HEK293 (cell line): ENCODE measurements at regions not wholly inside any gene's neighbourhood (a gene's known extent, or its start where the extent isn't known, plus 50 kb on each side); places are given as distances from the start of the nearest gene placed in this dataset.
A peak's percentile ranks its signal among the peaks of the same experiment; 100 is the strongest.

Source experiments
- CTCF ChIA-PET: fragments of 350-600 bp; formaldehyde crosslinking; extraction: SDS; loops from one replicate; lab custom pipeline; 2021; ENCODE audit warnings: antibody characterized with exemption; lab: Yijun Ruan, JAX
- POLR2A ChIA-PET: fragments of 300-600 bp; formaldehyde crosslinking; extraction: SDS; loops from one replicate; lab custom pipeline; 2020; ENCODE audit warnings: antibody characterized with exemption, inconsistent platforms; lab: Yijun Ruan, JAX
- H3K27ac ChIP-seq: fragments of 200-500 bp; sonication (Bioruptor generic); 2 replicates; pipeline ENCODE4 v1.5.1; 2014; ENCODE audit warnings: low read depth, low read length, control low read depth, inconsistent platforms; ENCODE audit errors: extremely low read depth
- H3K36me3 ChIP-seq, 2 experiments: fragments of 200-500 bp in 1 of 2; sonication (Bioruptor generic) in 1 of 2; 1 replicate in 1 of 2; 2 replicates in 1 of 2; pipeline ENCODE4 v1.5.1; 2014 to 2017; ENCODE audit warnings: inconsistent platforms in 2 of 2, low read length in 2 of 2; ENCODE audit not compliant: control insufficient read depth in 2 of 2, insufficient read depth in 1 of 2
- H3K4me1 ChIP-seq: fragments of 200-500 bp; sonication (Bioruptor generic); 2 replicates; pipeline ENCODE4 v1.5.1; 2014; ENCODE audit warnings: mild to moderate bottlenecking, low read length, inconsistent platforms; ENCODE audit not compliant: control insufficient read depth, insufficient read depth
- H3K4me3 ChIP-seq: 2 replicates; pipeline ENCODE4 v1.5.1; 2011; ENCODE audit warnings: low read depth, mild to moderate bottlenecking, control low read depth, low read length, moderate library complexity
- H3K9me3 ChIP-seq: fragments of 200-500 bp; sonication (Bioruptor generic); 2 replicates; pipeline ENCODE4 v1.5.1; 2014; ENCODE audit warnings: low read depth, low read length, inconsistent platforms; ENCODE audit not compliant: control insufficient read depth, insufficient read depth
- GLI4 ChIP-seq: fragments of 450-650 bp; formaldehyde crosslinking; IDR thresholded peaks from 2 replicates; pipeline ENCODE4 v1.5.1; 2016; ENCODE audit warnings: missing biosample characterization, missing genetic modification characterization
- HOXA7 ChIP-seq: sonication (generic); formaldehyde crosslinking; IDR thresholded peaks from 2 replicates; pipeline ENCODE4 v1.8.1; 2022; ENCODE audit warnings: missing genetic modification reagents, borderline replicate concordance
- KLF1 ChIP-seq: fragments of 450-650 bp; formaldehyde crosslinking; IDR thresholded peaks from 2 replicates; pipeline ENCODE4 v1.5.1; 2016; ENCODE audit warnings: missing biosample characterization, missing genetic modification characterization
- MEIS1 ChIP-seq: sonication (generic); formaldehyde crosslinking; IDR thresholded peaks from 2 replicates; pipeline ENCODE4 v1.8.1; 2022; ENCODE audit warnings: missing genetic modification reagents, mild to moderate bottlenecking, borderline replicate concordance
- RBAK ChIP-seq: fragments of 450-650 bp; formaldehyde crosslinking; IDR thresholded peaks from 2 replicates; pipeline ENCODE4 v1.5.1; 2016; ENCODE audit warnings: missing biosample characterization, missing genetic modification characterization
- SCRT1 ChIP-seq: fragments of 450-650 bp; formaldehyde crosslinking; IDR thresholded peaks from 2 replicates; pipeline ENCODE4 v1.5.1; 2016; ENCODE audit warnings: missing biosample characterization, missing genetic modification characterization, borderline replicate concordance
- WT1 ChIP-seq: fragments of 450-650 bp; formaldehyde crosslinking; IDR thresholded peaks from 2 replicates; pipeline ENCODE4 v1.5.1; 2016; ENCODE audit warnings: missing biosample characterization, missing genetic modification characterization
- ZFHX2 ChIP-seq: fragments of 450-650 bp; formaldehyde crosslinking; conservative IDR thresholded peaks from 2 replicates; pipeline ENCODE4 v1.5.1; 2016; ENCODE audit warnings: missing biosample characterization, missing genetic modification characterization
- ZNF155 ChIP-seq: fragments of 450-650 bp; formaldehyde crosslinking; IDR thresholded peaks from 2 replicates; pipeline ENCODE4 v1.5.1; 2016; ENCODE audit warnings: missing biosample characterization, missing genetic modification characterization
- ZNF202 ChIP-seq: fragments of 450-650 bp; formaldehyde crosslinking; IDR thresholded peaks from 2 replicates; pipeline ENCODE4 v1.5.1; 2016; ENCODE audit warnings: missing biosample characterization, missing genetic modification characterization, borderline replicate concordance
- ZNF211 ChIP-seq: fragments of 450-650 bp; formaldehyde crosslinking; IDR thresholded peaks from 2 replicates; pipeline ENCODE4 v1.5.1; 2016; ENCODE audit warnings: low read depth, missing biosample characterization, missing genetic modification characterization
- ZNF341 ChIP-seq: fragments of 450-650 bp; formaldehyde crosslinking; IDR thresholded peaks from 2 replicates; pipeline ENCODE4; 2016; ENCODE audit warnings: low read depth, missing biosample characterization, missing genetic modification characterization
- ZNF394 ChIP-seq: fragments of 450-650 bp; formaldehyde crosslinking; IDR thresholded peaks from 2 replicates; pipeline ENCODE4 v1.5.1; 2016; ENCODE audit warnings: missing biosample characterization, missing genetic modification characterization, mild to moderate bottlenecking, moderate library complexity, borderline replicate concordance
- ZNF530 ChIP-seq: fragments of 450-650 bp; formaldehyde crosslinking; IDR thresholded peaks from 2 replicates; pipeline ENCODE4 v1.5.1; 2016; ENCODE audit warnings: low read depth, missing biosample characterization, missing genetic modification characterization
- ZNF544 ChIP-seq: fragments of 450-650 bp; formaldehyde crosslinking; IDR thresholded peaks from 2 replicates; pipeline ENCODE4 v1.5.0; 2017; ENCODE audit warnings: missing biosample characterization, missing genetic modification characterization
- ZNF654 ChIP-seq: fragments of 450-650 bp; formaldehyde crosslinking; IDR thresholded peaks from 2 replicates; pipeline ENCODE4 v1.5.1; 2016; ENCODE audit warnings: low read depth, missing biosample characterization, missing genetic modification characterization
- ZNF664 ChIP-seq: fragments of 450-650 bp; formaldehyde crosslinking; IDR thresholded peaks from 2 replicates; pipeline ENCODE4 v1.5.1; 2016; ENCODE audit warnings: missing biosample characterization, missing genetic modification characterization
- ZNF670 ChIP-seq: fragments of 450-650 bp; formaldehyde crosslinking; IDR thresholded peaks from 2 replicates; pipeline ENCODE4 v1.5.1; 2016; ENCODE audit warnings: missing biosample characterization, missing genetic modification characterization, low read depth
- ZNF768 ChIP-seq: fragments of 450-650 bp; formaldehyde crosslinking; IDR thresholded peaks from 2 replicates; pipeline ENCODE4 v1.5.1; 2018; ENCODE audit warnings: missing biosample characterization, mild to moderate bottlenecking, missing genetic modification characterization
- ZNF785 ChIP-seq: fragments of 450-650 bp; formaldehyde crosslinking; IDR thresholded peaks from 2 replicates; pipeline ENCODE4 v1.5.1; 2016; ENCODE audit warnings: missing biosample characterization, missing genetic modification characterization
- ZNF837 ChIP-seq: fragments of 450-650 bp; formaldehyde crosslinking; IDR thresholded peaks from 2 replicates; pipeline ENCODE4 v1.5.1; 2016; ENCODE audit warnings: missing biosample characterization, missing genetic modification characterization
- TF ChIP-seq, protein P1 (sequence below): fragments of 450-650 bp; formaldehyde crosslinking; IDR thresholded peaks from 2 replicates; pipeline ENCODE4 v1.5.1; 2016; ENCODE audit warnings: missing biosample characterization, missing genetic modification characterization
- TF ChIP-seq, protein P2 (sequence below): fragments of 450-650 bp; formaldehyde crosslinking; IDR thresholded peaks from 2 replicates; pipeline ENCODE4 v1.5.1; 2017; ENCODE audit warnings: missing biosample characterization, missing genetic modification characterization
- TF ChIP-seq, protein P3 (sequence below): fragments of 450-650 bp; formaldehyde crosslinking; IDR thresholded peaks from 2 replicates; pipeline ENCODE4 v1.5.1; 2017; ENCODE audit warnings: missing biosample characterization, missing genetic modification characterization
- TF ChIP-seq, protein P4 (sequence below): fragments of 450-650 bp; formaldehyde crosslinking; conservative IDR thresholded peaks from 2 replicates; pipeline ENCODE4 v1.5.1; 2016; ENCODE audit warnings: low read depth, missing biosample characterization, missing genetic modification characterization
- TF ChIP-seq, protein P5 (sequence below): fragments of 450-650 bp; formaldehyde crosslinking; IDR thresholded peaks from 2 replicates; pipeline ENCODE4 v1.5.1; 2016; ENCODE audit warnings: missing biosample characterization, missing genetic modification characterization

DNA sequence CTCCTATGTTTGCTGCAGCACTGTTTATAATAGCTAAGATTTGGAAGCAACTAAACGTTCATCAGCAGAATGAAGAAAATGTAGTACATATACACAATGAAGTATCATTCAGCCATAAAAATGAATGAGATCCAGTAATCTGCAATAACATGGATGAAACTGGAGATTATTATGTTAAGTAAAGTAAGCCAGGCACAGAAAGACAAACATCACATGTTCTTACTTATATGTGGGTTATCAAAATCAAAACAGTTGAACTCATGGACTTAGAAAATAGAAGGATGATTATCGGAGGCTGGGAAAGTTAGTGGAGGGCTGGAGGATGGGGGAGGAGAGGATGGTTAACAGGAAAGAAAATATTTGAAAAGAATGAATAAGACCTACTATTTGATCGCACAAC, 1017.6 kb downstream of the KCNT2 start:
- H3K9me3 ChIP-seq: no peaks in the 10 kb centered on the region
- ChIA-PET POLR2A (no interaction called here), CTCF (no interaction called here)
- H3K27ac ChIP-seq: peak overlapping the region; percentile 20
- no peaks in the 10 kb centered on the region for H3K36me3 ChIP-seq
- no peak overlapping the region for H3K4me3 ChIP-seq
- H3K4me1 ChIP-seq: peaks cover 19% of the 10 kb centered on the region
- TF ChIP-seq WT1 (peak; percentile 94), RBAK (tag by site-specific recombination) (no peak), ZNF837 (tag by site-specific recombination) (no peak), ZNF544 (tag by site-specific recombination) (no peak), ZNF211 (no peak), SCRT1 (tag by site-specific recombination) (peak; percentile 33; the same call in 1 of the 2 replicates), ZNF664 (tag by site-specific recombination) (no peak), ZNF654 (tag by site-specific recombination) (peak; percentile 10; the same call in 1 of the 2 replicates), ZNF768 (no peak), ZNF155 (tag by site-specific recombination) (no peak), HOXA7 (CRISPR knock-in tag) (no peak), ZNF394 (tag by site-specific recombination) (no peak), ZNF202 (tag by site-specific recombination) (no peak), GLI4 (tag by site-specific recombination) (no peak), ZNF785 (tag by site-specific recombination) (no peak), ZNF530 (no peak), ZFHX2 (tag by site-specific recombination) (no peak), KLF1 (no peak; the same call in 1 of the 2 replicates), ZNF341 (no peak), MEIS1 (CRISPR knock-in tag) (no peak), ZNF670 (tag by site-specific recombination) (no peak)
- TF ChIP-seq, protein P1, sequence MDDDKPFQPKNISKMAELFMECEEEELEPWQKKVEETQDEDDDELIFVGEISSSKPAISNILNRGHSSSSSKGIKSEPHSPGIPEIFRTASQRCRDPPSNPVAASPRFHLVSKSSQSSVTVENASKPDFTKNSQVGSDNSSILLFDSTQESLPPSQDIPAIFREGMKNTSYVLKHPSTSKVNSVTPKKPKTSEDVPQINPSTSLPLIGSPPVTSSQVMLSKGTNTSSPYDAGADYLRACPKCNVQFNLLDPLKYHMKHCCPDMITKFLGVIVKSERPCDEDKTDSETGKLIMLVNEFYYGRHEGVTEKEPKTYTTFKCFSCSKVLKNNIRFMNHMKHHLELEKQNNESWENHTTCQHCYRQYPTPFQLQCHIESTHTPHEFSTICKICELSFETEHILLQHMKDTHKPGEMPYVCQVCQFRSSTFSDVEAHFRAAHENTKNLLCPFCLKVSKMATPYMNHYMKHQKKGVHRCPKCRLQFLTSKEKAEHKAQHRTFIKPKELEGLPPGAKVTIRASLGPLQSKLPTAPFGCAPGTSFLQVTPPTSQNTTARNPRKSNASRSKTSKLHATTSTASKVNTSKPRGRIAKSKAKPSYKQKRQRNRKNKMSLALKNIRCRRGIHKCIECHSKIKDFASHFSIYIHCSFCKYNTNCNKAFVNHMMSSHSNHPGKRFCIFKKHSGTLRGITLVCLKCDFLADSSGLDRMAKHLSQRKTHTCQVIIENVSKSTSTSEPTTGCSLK (tag by site-specific recombination): no peak
- TF ChIP-seq, protein P2, sequence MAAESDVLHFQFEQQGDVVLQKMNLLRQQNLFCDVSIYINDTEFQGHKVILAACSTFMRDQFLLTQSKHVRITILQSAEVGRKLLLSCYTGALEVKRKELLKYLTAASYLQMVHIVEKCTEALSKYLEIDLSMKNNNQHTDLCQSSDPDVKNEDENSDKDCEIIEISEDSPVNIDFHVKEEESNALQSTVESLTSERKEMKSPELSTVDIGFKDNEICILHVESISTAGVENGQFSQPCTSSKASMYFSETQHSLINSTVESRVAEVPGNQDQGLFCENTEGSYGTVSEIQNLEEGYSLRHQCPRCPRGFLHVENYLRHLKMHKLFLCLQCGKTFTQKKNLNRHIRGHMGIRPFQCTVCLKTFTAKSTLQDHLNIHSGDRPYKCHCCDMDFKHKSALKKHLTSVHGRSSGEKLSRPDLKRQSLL: no peak
- TF ChIP-seq, protein P3, sequence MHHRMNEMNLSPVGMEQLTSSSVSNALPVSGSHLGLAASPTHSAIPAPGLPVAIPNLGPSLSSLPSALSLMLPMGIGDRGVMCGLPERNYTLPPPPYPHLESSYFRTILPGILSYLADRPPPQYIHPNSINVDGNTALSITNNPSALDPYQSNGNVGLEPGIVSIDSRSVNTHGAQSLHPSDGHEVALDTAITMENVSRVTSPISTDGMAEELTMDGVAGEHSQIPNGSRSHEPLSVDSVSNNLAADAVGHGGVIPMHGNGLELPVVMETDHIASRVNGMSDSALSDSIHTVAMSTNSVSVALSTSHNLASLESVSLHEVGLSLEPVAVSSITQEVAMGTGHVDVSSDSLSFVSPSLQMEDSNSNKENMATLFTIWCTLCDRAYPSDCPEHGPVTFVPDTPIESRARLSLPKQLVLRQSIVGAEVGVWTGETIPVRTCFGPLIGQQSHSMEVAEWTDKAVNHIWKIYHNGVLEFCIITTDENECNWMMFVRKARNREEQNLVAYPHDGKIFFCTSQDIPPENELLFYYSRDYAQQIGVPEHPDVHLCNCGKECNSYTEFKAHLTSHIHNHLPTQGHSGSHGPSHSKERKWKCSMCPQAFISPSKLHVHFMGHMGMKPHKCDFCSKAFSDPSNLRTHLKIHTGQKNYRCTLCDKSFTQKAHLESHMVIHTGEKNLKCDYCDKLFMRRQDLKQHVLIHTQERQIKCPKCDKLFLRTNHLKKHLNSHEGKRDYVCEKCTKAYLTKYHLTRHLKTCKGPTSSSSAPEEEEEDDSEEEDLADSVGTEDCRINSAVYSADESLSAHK: no peak
- TF ChIP-seq, protein P4, sequence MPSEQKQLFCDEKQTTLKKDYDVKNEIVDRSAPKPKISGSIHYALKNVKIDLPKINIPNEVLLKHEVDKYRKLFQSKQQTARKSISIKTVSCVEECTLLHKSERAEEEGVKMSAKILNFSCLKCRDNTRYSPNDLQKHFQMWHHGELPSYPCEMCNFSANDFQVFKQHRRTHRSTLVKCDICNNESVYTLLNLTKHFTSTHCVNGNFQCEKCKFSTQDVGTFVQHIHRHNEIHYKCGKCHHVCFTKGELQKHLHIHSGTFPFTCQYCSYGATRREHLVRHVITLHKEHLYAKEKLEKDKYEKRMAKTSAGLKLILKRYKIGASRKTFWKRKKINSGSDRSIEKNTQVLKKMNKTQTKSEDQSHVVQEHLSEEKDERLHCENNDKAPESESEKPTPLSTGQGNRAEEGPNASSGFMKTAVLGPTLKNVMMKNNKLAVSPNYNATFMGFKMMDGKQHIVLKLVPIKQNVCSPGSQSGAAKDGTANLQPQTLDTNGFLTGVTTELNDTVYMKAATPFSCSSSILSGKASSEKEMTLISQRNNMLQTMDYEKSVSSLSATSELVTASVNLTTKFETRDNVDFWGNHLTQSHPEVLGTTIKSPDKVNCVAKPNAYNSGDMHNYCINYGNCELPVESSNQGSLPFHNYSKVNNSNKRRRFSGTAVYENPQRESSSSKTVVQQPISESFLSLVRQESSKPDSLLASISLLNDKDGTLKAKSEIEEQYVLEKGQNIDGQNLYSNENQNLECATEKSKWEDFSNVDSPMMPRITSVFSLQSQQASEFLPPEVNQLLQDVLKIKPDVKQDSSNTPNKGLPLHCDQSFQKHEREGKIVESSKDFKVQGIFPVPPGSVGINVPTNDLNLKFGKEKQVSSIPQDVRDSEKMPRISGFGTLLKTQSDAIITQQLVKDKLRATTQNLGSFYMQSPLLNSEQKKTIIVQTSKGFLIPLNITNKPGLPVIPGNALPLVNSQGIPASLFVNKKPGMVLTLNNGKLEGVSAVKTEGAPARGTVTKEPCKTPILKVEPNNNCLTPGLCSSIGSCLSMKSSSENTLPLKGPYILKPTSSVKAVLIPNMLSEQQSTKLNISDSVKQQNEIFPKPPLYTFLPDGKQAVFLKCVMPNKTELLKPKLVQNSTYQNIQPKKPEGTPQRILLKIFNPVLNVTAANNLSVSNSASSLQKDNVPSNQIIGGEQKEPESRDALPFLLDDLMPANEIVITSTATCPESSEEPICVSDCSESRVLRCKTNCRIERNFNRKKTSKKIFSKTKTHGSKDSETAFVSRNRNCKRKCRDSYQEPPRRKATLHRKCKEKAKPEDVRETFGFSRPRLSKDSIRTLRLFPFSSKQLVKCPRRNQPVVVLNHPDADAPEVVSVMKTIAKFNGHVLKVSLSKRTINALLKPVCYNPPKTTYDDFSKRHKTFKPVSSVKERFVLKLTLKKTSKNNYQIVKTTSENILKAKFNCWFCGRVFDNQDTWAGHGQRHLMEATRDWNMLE (tag by site-specific recombination): no peak
- TF ChIP-seq, protein P5, sequence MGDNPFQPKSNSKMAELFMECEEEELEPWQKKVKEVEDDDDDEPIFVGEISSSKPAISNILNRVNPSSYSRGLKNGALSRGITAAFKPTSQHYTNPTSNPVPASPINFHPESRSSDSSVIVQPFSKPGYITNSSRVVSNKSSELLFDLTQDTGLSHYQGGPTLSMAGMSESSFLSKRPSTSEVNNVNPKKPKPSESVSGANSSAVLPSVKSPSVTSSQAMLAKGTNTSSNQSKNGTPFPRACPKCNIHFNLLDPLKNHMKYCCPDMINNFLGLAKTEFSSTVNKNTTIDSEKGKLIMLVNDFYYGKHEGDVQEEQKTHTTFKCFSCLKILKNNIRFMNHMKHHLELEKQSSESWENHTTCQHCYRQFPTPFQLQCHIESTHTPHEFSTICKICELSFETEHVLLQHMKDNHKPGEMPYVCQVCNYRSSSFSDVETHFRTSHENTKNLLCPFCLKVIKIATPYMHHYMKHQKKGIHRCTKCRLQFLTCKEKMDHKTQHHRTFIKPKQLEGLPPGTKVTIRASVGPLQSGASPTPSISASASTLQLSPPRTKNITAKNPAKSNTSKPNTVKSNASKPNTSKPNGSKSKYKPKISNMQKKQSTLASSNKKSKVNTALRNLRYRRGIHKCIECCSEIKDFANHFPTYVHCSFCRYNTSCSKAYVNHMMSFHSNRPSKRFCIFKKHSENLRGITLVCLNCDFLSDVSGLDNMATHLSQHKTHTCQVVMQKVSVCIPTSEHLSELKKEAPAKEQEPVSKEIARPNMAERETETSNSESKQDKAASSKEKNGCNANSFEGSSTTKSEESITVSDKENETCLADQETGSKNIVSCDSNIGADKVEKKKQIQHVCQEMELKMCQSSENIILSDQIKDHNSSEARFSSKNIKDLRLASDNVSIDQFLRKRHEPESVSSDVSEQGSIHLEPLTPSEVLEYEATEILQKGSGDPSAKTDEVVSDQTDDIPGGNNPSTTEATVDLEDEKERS (tag by site-specific recombination): no peak
